ENCODE measurements at regions not wholly inside any gene's neighbourhood (a gene's known extent, or its start where the extent isn't known, plus 50 kb on each side); places are given as distances from the start of the nearest gene placed in this dataset.

DNA sequence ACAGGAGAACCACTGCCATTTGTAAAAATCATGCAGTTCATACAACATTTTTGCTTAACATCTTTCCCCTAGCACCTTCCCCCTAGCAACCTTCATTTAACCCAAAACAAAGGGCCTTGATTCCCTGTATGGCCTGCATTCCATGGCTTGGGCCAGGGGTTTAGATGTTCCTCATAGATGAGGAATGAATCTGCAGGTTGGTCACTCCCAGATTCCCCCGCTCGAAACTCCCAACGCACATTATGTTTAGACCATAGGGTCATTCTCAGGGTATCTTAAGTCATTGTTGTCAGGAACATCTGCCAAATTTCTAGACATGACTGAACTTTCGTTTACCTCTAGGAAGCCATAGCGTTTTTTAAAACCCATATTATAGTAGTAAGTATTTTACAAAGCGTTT, 282.2 kb upstream of the VLDLR start:
- intact Hi-C loops (cut with DNase I; ENCODE audit: low total_unique reads), result no loop called here
- H3K27me3 ChIP-seq, result no peaks in the 10 kb centered on the region
- H3K36me3 ChIP-seq, result no peaks in the 10 kb centered on the region
- DNase-seq, result no peak
- no peak for TF ChIP-seq EP300 (IDR thresholded peaks at IDR 0.05; ENCODE audit: low read depth)
- TF ChIP-seq POLR2A (IDR thresholded peaks at IDR 0.05), result no peak
- no peak for TF ChIP-seq POLR2AphosphoS5 (IDR thresholded peaks at IDR 0.05)
- TF ChIP-seq, protein P1, sequence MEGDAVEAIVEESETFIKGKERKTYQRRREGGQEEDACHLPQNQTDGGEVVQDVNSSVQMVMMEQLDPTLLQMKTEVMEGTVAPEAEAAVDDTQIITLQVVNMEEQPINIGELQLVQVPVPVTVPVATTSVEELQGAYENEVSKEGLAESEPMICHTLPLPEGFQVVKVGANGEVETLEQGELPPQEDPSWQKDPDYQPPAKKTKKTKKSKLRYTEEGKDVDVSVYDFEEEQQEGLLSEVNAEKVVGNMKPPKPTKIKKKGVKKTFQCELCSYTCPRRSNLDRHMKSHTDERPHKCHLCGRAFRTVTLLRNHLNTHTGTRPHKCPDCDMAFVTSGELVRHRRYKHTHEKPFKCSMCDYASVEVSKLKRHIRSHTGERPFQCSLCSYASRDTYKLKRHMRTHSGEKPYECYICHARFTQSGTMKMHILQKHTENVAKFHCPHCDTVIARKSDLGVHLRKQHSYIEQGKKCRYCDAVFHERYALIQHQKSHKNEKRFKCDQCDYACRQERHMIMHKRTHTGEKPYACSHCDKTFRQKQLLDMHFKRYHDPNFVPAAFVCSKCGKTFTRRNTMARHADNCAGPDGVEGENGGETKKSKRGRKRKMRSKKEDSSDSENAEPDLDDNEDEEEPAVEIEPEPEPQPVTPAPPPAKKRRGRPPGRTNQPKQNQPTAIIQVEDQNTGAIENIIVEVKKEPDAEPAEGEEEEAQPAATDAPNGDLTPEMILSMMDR (IDR thresholded peaks at IDR 0.05), result no peak
- in situ Hi-C loops (cut with MboI; ENCODE audit: low pct_ligation_motif_present in 1 of 4, low pct_unique_long_range_greater_than_20kb in 1 of 4, low sequenced_read_pairs in 3 of 4), result no loop called here
- H3K9me3 ChIP-seq, result no peaks in the 10 kb centered on the region
- no peaks in the 10 kb centered on the region for H3K4me1 ChIP-seq
- H3K27ac ChIP-seq, result no peak overlapping the region
- H3K4me3 ChIP-seq, result no peak overlapping the region
- 84 to 90% methylated on average over 4 to 6 of the region's 6 CpGs for WGBS, 2 donors (ENCODE audit: low coverage in 1 of 2)

DNA sequence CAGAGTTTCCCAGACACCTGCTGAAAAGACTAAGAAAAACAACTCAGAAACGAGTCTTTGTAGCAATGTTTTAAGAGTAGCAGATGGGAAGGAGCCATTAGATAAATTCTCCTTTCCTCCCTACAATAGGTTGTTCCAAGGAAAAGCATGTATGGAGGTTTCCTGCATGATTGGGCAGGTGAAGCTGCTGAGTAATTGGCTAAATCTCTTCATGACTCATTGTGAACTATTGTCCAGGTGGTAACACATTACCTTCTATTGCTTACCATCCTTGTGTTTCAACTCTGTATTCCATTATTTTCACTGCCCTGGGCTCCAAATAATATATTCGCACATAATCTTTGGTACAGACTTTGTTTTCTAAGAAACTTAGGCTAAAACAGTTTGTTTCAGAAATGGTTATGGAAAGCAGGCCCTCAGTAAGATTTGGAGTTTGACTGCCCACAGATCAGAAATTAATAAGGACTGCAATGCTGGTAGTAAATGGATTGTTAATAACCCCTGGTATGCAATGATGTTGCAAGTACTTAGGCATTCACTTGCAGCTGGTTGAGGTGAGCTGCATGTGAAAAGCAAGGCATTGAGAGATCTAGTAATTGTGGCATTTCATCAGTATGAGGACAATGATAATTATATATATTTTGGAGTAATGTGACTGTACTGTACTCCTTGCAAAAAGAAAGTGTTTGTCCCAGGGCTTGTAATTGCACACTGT, 281.4 kb upstream of the VLDLR start:
- TF ChIP-seq POLR2AphosphoS5 (IDR thresholded peaks at IDR 0.05), result no peak
- no peak for TF ChIP-seq POLR2A (IDR thresholded peaks at IDR 0.05)
- TF ChIP-seq, protein P1 (IDR thresholded peaks at IDR 0.05), result no peak
- no peak for TF ChIP-seq EP300 (IDR thresholded peaks at IDR 0.05; ENCODE audit: low read depth)
- H3K9me3 ChIP-seq, result no peaks in the 10 kb centered on the region
- in situ Hi-C loops (cut with MboI; ENCODE audit: low pct_ligation_motif_present in 1 of 4, low pct_unique_long_range_greater_than_20kb in 1 of 4, low sequenced_read_pairs in 3 of 4), result no loop called here
- no peaks in the 10 kb centered on the region for H3K27me3 ChIP-seq
- no peak overlapping the region for H3K27ac ChIP-seq
- no peak for DNase-seq
- H3K36me3 ChIP-seq, result no peaks in the 10 kb centered on the region
- no peaks in the 10 kb centered on the region for H3K4me1 ChIP-seq
- intact Hi-C loops (cut with DNase I; ENCODE audit: low total_unique reads), result no loop called here
- no peak overlapping the region for H3K4me3 ChIP-seq
- WGBS, 2 donors (ENCODE audit: low coverage in 1 of 2), result 60 to 80% methylated on average over 2 of the region's 2 CpGs

DNA sequence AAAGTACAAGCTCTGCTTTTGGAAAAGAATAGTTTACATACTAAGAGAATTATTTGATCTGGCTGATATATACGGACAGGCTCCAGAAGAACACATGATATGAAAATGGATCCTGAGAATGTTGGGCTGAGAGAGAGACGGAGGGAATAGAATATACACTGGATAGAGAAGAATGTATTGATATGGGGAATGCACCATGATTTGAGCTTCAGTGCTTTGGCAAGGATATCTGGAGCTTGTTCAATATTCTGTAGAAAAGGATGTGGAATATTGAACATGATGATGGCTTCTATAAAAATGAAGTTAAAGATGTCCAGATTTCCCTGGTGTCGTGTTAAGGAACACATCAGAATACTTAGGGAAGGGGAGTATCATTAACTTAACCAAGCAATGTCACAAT, 280.5 kb upstream of the VLDLR start:
- Histone ChIP-seq H3K36me3 (no peaks in the 10 kb centered on the region), H3K4me1 (no peaks in the 10 kb centered on the region), H3K27ac (no peak overlapping the region), H3K9me3 (no peaks in the 10 kb centered on the region), H3K27me3 (no peaks in the 10 kb centered on the region), H3K4me3 (no peak overlapping the region)
- TF ChIP-seq EP300 (IDR thresholded peaks at IDR 0.05; ENCODE audit: low read depth) (no peak), POLR2AphosphoS5 (IDR thresholded peaks at IDR 0.05) (no peak), POLR2A (IDR thresholded peaks at IDR 0.05) (no peak)
- TF ChIP-seq, protein P1 (IDR thresholded peaks at IDR 0.05), result no peak
- no peak for DNase-seq
- intact Hi-C loops (cut with DNase I; ENCODE audit: low total_unique reads), result no loop called here
- in situ Hi-C loops (cut with MboI; ENCODE audit: low pct_ligation_motif_present in 1 of 4, low pct_unique_long_range_greater_than_20kb in 1 of 4, low sequenced_read_pairs in 3 of 4), result no loop called here
- WGBS, 2 donors (ENCODE audit: low coverage in 1 of 2), result 72 to 88% methylated on average over 3 of the region's 3 CpGs

DNA sequence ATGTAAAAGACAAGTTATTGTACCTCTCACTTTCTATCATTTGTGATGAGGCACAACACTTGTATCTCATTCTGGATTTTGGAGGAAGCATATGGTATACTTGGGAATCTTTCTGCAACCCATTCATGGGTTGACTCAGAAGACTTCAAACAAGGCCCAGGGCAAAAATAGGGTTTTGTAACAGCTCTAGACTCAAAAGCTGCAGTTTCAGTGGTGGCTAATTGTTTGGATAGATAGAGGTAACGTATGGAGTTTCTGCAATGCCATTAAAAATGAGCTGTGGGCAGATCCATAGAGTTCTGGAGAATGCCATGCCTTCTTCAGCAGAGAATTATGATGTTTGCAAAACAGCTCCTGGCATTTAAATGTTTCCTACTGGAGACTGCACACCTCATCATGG, 279.6 kb upstream of the VLDLR start:
- no peak overlapping the region for H3K27ac ChIP-seq
- no peak for DNase-seq
- in situ Hi-C loops (cut with MboI; ENCODE audit: low pct_ligation_motif_present in 1 of 4, low pct_unique_long_range_greater_than_20kb in 1 of 4, low sequenced_read_pairs in 3 of 4) (no loop called here), intact Hi-C loops (cut with DNase I; ENCODE audit: low total_unique reads) (no loop called here)
- 73 to 83% methylated on average over 1 of the region's 1 CpG for WGBS, 2 donors (ENCODE audit: low coverage in 1 of 2)
- no peak overlapping the region for H3K4me3 ChIP-seq
- no peaks in the 10 kb centered on the region for H3K27me3 ChIP-seq
- H3K9me3 ChIP-seq, result no peaks in the 10 kb centered on the region
- TF ChIP-seq, protein P1 (IDR thresholded peaks at IDR 0.05), result no peak
- no peak for TF ChIP-seq POLR2A (IDR thresholded peaks at IDR 0.05)
- TF ChIP-seq POLR2AphosphoS5 (IDR thresholded peaks at IDR 0.05), result no peak
- no peak for TF ChIP-seq EP300 (IDR thresholded peaks at IDR 0.05; ENCODE audit: low read depth)
- H3K4me1 ChIP-seq, result no peaks in the 10 kb centered on the region
- no peaks in the 10 kb centered on the region for H3K36me3 ChIP-seq

Data from transverse colon (tissue), 4 donors.